ENCODE measurements at regions not wholly inside any gene's neighbourhood (a gene's known extent, or its start where the extent isn't known, plus 50 kb on each side); places are given as distances from the start of the nearest gene placed in this dataset.
A peak's percentile ranks its signal among the peaks of the same experiment; 100 is the strongest.
"Not testable (repeated sequence)": the region's sequence is repeated elsewhere in the genome, so short reads cannot be mapped to it uniquely, and the experiment has no call there.

- peak in 1 of 2 donors; percentile 7 for DNase-seq (ENCODE audit: low read depth in 2 of 2)
Observed at GRCh38 chr7:25069900-25070443, 55.1 kb downstream of the CYCS start.

- no peak for DNase-seq (ENCODE audit: low read depth in 2 of 2)
Observed at GRCh38 chr7:25068502-25069213, 56.4 kb downstream of the CYCS start.

GRCh38 chr7:25067726-25068501 lies 57.1 kb downstream of the CYCS start:
- DNase-seq (ENCODE audit: low read depth in 2 of 2) = no peak

GRCh38 chr7:25066253-25066652 lies 58.8 kb downstream of the CYCS start:
- DNase-seq (ENCODE audit: low read depth in 2 of 2) = no peak

- DNase-seq (ENCODE audit: low read depth in 2 of 2) = no peak
Observed at GRCh38 chr7:25062380-25062779, 62.7 kb downstream of the CYCS start.

GRCh38 chr7:25060487-25061055 lies 64.5 kb downstream of the CYCS start:
- DNase-seq (ENCODE audit: low read depth in 2 of 2) = no peak

- no peak for DNase-seq (ENCODE audit: low read depth in 2 of 2)
Observed at GRCh38 chr7:25059576-25059975, 65.5 kb downstream of the CYCS start.

GRCh38 chr7:25056368-25056767 lies 68.7 kb downstream of the CYCS start:
- no peak for DNase-seq (ENCODE audit: low read depth in 2 of 2)

GRCh38 chr7:25055520-25056220 lies 69.4 kb downstream of the CYCS start:
- DNase-seq (ENCODE audit: low read depth in 2 of 2) = no peak

- DNase-seq (ENCODE audit: low read depth in 2 of 2) = no peak
Observed at GRCh38 chr7:25054819-25055519, 70.1 kb downstream of the CYCS start.

- no peak for DNase-seq (ENCODE audit: low read depth in 2 of 2)
Observed at GRCh38 chr7:25050223-25050622, 70.2 kb upstream of the OSBPL3 start.

- no peak for DNase-seq (ENCODE audit: low read depth in 2 of 2)
Observed at GRCh38 chr7:25048444-25048834, 68.5 kb upstream of the OSBPL3 start.

GRCh38 chr7:25047571-25048443 lies 67.8 kb upstream of the OSBPL3 start:
- not testable (repeated sequence) for DNase-seq (ENCODE audit: low read depth in 2 of 2)

GRCh38 chr7:25037325-25037724 lies 57.3 kb upstream of the OSBPL3 start:
- DNase-seq (ENCODE audit: low read depth in 2 of 2) = no peak

- DNase-seq (ENCODE audit: low read depth in 2 of 2) = no peak
Observed at GRCh38 chr7:25035274-25035673, 55.3 kb upstream of the OSBPL3 start.

- no peak for DNase-seq (ENCODE audit: low read depth in 2 of 2)
Observed at GRCh38 chr7:25034136-25034535, 54.2 kb upstream of the OSBPL3 start.

GRCh38 chr7:25032774-25033743 lies 53.1 kb upstream of the OSBPL3 start:
- DNase-seq (ENCODE audit: low read depth in 2 of 2) = no peak

GRCh38 chr7:25031432-25031831 lies 51.5 kb upstream of the OSBPL3 start:
- no peak for DNase-seq (ENCODE audit: low read depth in 2 of 2)

GRCh38 chr7:25031007-25031406 lies 51.0 kb upstream of the OSBPL3 start:
- no peak for DNase-seq (ENCODE audit: low read depth in 2 of 2)
